Neural cell (in vitro differentiated cells): ENCODE measurements at regions not wholly inside any gene's neighbourhood (a gene's known extent, or its start where the extent isn't known, plus 50 kb on each side); places are given as distances from the start of the nearest gene placed in this dataset.

Experiments
- EP300 ChIP-seq: fragments of 450-650 bp; conservative IDR thresholded peaks from 2 replicates; pipeline ENCODE4 v1.6.1; 2014; ENCODE audit warnings: antibody characterized with exemption, mild to moderate bottlenecking, moderate library complexity; ENCODE audit not compliant: poor library complexity, severe bottlenecking
- POLR2AphosphoS5 ChIP-seq: IDR thresholded peaks from 2 replicates; pipeline ENCODE4 v1.6.1; 2012
- TAF1 ChIP-seq: IDR thresholded peaks from 2 replicates; pipeline ENCODE4 v1.6.1; 2012; ENCODE audit warnings: low read depth
- TF ChIP-seq, protein P1 (sequence below): fragments of 450-650 bp; IDR thresholded peaks from 2 replicates; pipeline ENCODE4 v1.5.1; 2014; ENCODE audit warnings: antibody characterized with exemption, mild to moderate bottlenecking, moderate library complexity; ENCODE audit not compliant: poor library complexity, severe bottlenecking
- TF ChIP-seq, protein P2 (sequence below): IDR thresholded peaks from 2 replicates; pipeline ENCODE4 v1.6.1; 2012; ENCODE audit warnings: borderline replicate concordance

DNA sequence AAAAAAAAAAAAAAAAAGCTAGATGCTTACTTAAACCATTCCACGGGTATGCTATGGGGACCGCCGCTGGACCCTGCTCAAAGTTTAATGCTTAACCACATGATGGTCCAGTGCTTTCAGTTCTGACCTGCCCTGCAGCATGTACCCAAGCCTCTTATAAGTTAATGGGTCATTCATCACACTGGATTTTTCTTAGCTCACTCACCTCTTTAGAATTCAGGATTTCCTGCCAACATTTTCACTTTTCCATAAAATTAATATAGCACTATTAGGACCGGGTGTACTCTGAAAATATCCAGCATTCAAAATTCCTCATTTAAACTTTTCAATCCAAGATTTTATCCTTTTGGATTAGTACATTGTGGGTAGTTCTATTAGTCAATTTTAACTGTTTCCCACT lies 140.8 kb downstream of the ALDH8A1 start:
- TF ChIP-seq POLR2AphosphoS5: no peak
- TF ChIP-seq, protein P1, sequence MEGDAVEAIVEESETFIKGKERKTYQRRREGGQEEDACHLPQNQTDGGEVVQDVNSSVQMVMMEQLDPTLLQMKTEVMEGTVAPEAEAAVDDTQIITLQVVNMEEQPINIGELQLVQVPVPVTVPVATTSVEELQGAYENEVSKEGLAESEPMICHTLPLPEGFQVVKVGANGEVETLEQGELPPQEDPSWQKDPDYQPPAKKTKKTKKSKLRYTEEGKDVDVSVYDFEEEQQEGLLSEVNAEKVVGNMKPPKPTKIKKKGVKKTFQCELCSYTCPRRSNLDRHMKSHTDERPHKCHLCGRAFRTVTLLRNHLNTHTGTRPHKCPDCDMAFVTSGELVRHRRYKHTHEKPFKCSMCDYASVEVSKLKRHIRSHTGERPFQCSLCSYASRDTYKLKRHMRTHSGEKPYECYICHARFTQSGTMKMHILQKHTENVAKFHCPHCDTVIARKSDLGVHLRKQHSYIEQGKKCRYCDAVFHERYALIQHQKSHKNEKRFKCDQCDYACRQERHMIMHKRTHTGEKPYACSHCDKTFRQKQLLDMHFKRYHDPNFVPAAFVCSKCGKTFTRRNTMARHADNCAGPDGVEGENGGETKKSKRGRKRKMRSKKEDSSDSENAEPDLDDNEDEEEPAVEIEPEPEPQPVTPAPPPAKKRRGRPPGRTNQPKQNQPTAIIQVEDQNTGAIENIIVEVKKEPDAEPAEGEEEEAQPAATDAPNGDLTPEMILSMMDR: no peak
- TF ChIP-seq, protein P2, sequence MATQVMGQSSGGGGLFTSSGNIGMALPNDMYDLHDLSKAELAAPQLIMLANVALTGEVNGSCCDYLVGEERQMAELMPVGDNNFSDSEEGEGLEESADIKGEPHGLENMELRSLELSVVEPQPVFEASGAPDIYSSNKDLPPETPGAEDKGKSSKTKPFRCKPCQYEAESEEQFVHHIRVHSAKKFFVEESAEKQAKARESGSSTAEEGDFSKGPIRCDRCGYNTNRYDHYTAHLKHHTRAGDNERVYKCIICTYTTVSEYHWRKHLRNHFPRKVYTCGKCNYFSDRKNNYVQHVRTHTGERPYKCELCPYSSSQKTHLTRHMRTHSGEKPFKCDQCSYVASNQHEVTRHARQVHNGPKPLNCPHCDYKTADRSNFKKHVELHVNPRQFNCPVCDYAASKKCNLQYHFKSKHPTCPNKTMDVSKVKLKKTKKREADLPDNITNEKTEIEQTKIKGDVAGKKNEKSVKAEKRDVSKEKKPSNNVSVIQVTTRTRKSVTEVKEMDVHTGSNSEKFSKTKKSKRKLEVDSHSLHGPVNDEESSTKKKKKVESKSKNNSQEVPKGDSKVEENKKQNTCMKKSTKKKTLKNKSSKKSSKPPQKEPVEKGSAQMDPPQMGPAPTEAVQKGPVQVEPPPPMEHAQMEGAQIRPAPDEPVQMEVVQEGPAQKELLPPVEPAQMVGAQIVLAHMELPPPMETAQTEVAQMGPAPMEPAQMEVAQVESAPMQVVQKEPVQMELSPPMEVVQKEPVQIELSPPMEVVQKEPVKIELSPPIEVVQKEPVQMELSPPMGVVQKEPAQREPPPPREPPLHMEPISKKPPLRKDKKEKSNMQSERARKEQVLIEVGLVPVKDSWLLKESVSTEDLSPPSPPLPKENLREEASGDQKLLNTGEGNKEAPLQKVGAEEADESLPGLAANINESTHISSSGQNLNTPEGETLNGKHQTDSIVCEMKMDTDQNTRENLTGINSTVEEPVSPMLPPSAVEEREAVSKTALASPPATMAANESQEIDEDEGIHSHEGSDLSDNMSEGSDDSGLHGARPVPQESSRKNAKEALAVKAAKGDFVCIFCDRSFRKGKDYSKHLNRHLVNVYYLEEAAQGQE: no peak
- no peak for TF ChIP-seq TAF1
- TF ChIP-seq EP300: no peak
